GM12864 (cell line): ENCODE measurements at regions not wholly inside any gene's neighbourhood (a gene's known extent, or its start where the extent isn't known, plus 50 kb on each side); places are given as distances from the start of the nearest gene placed in this dataset.
A peak's percentile ranks its signal among the peaks of the same experiment; 100 is the strongest.

Experiments
- DNase-seq: peaks from one replicate; pipeline ENCODE4 v3.0.0-alpha.2; 2011; ENCODE audit warnings: low read depth
- H3K4me3 ChIP-seq: 2 replicates; pipeline ENCODE4 v1.5.1; 2011; ENCODE audit warnings: mild to moderate bottlenecking, low read depth, low read length, control low read depth
- CTCF ChIP-seq: IDR thresholded peaks from 2 replicates; pipeline ENCODE4 v1.5.1; 2011; ENCODE audit warnings: low read depth, mild to moderate bottlenecking, moderate library complexity, low read length, control low read depth, inconsistent platforms; ENCODE audit errors: missing control alignments

- DNase-seq: no peak
- TF ChIP-seq CTCF: no peak
Measured at GRCh38 chr10:62893036-62893435, 76.9 kb upstream of the EGR2 start.

GRCh38 chr10:62890395-62890794 lies 74.2 kb upstream of the EGR2 start:
- TF ChIP-seq CTCF: no peak
- no peak overlapping the region for H3K4me3 ChIP-seq
- no peak for DNase-seq

More at GRCh38 chr10:62893036-62893435, 76.9 kb upstream of the EGR2 start:
- H3K4me3 ChIP-seq: no peak overlapping the region

- no peak for DNase-seq
- TF ChIP-seq CTCF: no peak
Measured at GRCh38 chr10:62887642-62888041, 71.5 kb upstream of the EGR2 start.

GRCh38 chr10:62885684-62886461 lies 69.7 kb upstream of the EGR2 start:
- no peak for DNase-seq

More at GRCh38 chr10:62887642-62888041, 71.5 kb upstream of the EGR2 start:
- H3K4me3 ChIP-seq: no peak overlapping the region

GRCh38 chr10:62880162-62880561 lies 64.0 kb upstream of the EGR2 start:
- DNase-seq: no peak
- no peak overlapping the region for H3K4me3 ChIP-seq
- TF ChIP-seq CTCF: no peak

More at GRCh38 chr10:62885684-62886461, 69.7 kb upstream of the EGR2 start:
- no peak for TF ChIP-seq CTCF
- no peak overlapping the region for H3K4me3 ChIP-seq

GRCh38 chr10:62873866-62874265 lies 57.7 kb upstream of the EGR2 start:
- no peak overlapping the region for H3K4me3 ChIP-seq
- no peak for TF ChIP-seq CTCF
- no peak for DNase-seq

- no peak overlapping the region for H3K4me3 ChIP-seq
- peak; percentile 57 for DNase-seq
- no peak for TF ChIP-seq CTCF
Measured at GRCh38 chr10:62870866-62871265, 54.7 kb upstream of the EGR2 start.
